Loucy (cell line): ENCODE measurements at regions not wholly inside any gene's neighbourhood (a gene's known extent, or its start where the extent isn't known, plus 50 kb on each side); places are given as distances from the start of the nearest gene placed in this dataset.

Experiments
- H2AFZ ChIP-seq: fragments of 200-600 bp; sonication (generic); 2 replicates; pipeline ENCODE4 v1.6.0; 2016; ENCODE audit warnings: antibody characterized with exemption, mild to moderate bottlenecking, low read length, moderate library complexity
- H3F3A ChIP-seq: fragments of 200-600 bp; 2 replicates; pipeline ENCODE4 v1.6.0; 2016; ENCODE audit warnings: antibody characterized with exemption, low read depth, mild to moderate bottlenecking
- H3K27me3 ChIP-seq: fragments of 200-600 bp; sonication (generic); 2 replicates; pipeline ENCODE4 v1.6.1; 2014; ENCODE audit warnings: low read length, mild to moderate bottlenecking; ENCODE audit not compliant: insufficient read depth, poor library complexity, severe bottlenecking
- H3K36me3 ChIP-seq: fragments of 200-600 bp; sonication (generic); 2 replicates; pipeline ENCODE4 v1.6.1; 2016; ENCODE audit warnings: low read length; ENCODE audit not compliant: insufficient read depth
- H3K4me1 ChIP-seq: fragments of 200-600 bp; sonication (generic); 2 replicates; pipeline ENCODE4 v1.5.1; 2014; ENCODE audit warnings: low read length, mild to moderate bottlenecking; ENCODE audit not compliant: insufficient read depth, poor library complexity, severe bottlenecking
- H3K4me2 ChIP-seq: fragments of 200-600 bp; sonication (generic); 2 replicates; pipeline ENCODE4 v1.6.0; 2014; ENCODE audit warnings: antibody characterized with exemption, low read length, low read depth, mild to moderate bottlenecking; ENCODE audit not compliant: poor library complexity, severe bottlenecking
- H3K4me3 ChIP-seq: fragments of 200-600 bp; sonication (generic); 2 replicates; pipeline ENCODE4 v1.5.1; 2014; ENCODE audit warnings: low read length, mild to moderate bottlenecking, mixed read lengths; ENCODE audit not compliant: poor library complexity, severe bottlenecking
- H3K79me2 ChIP-seq: fragments of 200-600 bp; sonication (generic); 2 replicates; pipeline ENCODE4 v1.6.1; 2014; ENCODE audit warnings: low read length; ENCODE audit not compliant: insufficient read depth
- H3K9ac ChIP-seq: fragments of 200-600 bp; sonication (generic); 2 replicates; pipeline ENCODE4 v1.6.0; 2014; ENCODE audit warnings: mild to moderate bottlenecking, low read depth, low read length, moderate library complexity; ENCODE audit not compliant: poor library complexity, severe bottlenecking
- H3K9me2 ChIP-seq: fragments of 200-600 bp; sonication (generic); replicated peaks from 2 replicates; pipeline ENCODE4 v1.6.1; 2016; ENCODE audit warnings: low read depth, low read length, mixed read lengths
- H3K9me3 ChIP-seq: fragments of 200-600 bp; sonication (generic); 2 replicates; pipeline ENCODE4 v1.6.1; 2014; ENCODE audit warnings: mild to moderate bottlenecking, antibody characterized with exemption, low read length, low read depth; ENCODE audit not compliant: insufficient read depth
- H4K20me1 ChIP-seq: fragments of 200-600 bp; sonication (generic); 2 replicates; pipeline ENCODE4 v1.6.0; 2014; ENCODE audit warnings: antibody characterized with exemption, low read length, mild to moderate bottlenecking; ENCODE audit not compliant: insufficient read depth, poor library complexity, severe bottlenecking
- EZH2phosphoT487 ChIP-seq: fragments of 200-600 bp; IDR thresholded peaks from 2 replicates; pipeline ENCODE4 v1.6.1; 2018; ENCODE audit warnings: antibody characterized with exemption, mild to moderate bottlenecking, moderate library complexity, borderline replicate concordance
- TF ChIP-seq, protein P1 (sequence below): fragments of 200-600 bp; sonication (generic); conservative IDR thresholded peaks from 2 replicates; pipeline ENCODE4 v1.5.1; 2014; ENCODE audit warnings: mild to moderate bottlenecking, antibody characterized with exemption, low read length

DNA sequence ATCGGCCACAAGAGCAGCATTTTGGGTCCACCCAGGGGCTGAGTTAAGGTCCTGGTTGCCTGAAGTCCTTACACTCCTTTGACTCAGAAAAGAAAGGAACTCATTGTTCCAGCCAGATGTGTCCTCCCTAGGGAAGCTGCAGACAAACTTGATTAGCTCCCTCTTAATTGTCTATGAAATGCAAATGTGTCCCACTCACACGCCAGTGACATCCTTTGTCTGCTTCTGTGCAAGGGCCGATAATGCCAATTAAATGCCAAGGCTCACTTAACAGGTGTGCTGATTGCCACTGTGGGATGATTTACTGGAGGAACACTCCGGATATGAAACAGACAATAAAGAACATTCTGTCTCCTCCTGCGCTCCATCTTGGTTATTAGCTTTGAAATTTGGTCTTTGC lies 332.9 kb upstream of the CPEB2 start:
- no peaks in the 10 kb centered on the region for H3K79me2 ChIP-seq
- H3K4me2 ChIP-seq: no peak overlapping the region
- no peaks in the 10 kb centered on the region for H3K9me2 ChIP-seq
- H3K4me3 ChIP-seq: no peak overlapping the region
- no peaks in the 10 kb centered on the region for H3F3A ChIP-seq
- no peaks in the 10 kb centered on the region for H3K9me3 ChIP-seq
- H3K4me1 ChIP-seq: no peaks in the 10 kb centered on the region
- H3K9ac ChIP-seq: no peak overlapping the region
- no peak for TF ChIP-seq EZH2phosphoT487
- TF ChIP-seq, protein P1, sequence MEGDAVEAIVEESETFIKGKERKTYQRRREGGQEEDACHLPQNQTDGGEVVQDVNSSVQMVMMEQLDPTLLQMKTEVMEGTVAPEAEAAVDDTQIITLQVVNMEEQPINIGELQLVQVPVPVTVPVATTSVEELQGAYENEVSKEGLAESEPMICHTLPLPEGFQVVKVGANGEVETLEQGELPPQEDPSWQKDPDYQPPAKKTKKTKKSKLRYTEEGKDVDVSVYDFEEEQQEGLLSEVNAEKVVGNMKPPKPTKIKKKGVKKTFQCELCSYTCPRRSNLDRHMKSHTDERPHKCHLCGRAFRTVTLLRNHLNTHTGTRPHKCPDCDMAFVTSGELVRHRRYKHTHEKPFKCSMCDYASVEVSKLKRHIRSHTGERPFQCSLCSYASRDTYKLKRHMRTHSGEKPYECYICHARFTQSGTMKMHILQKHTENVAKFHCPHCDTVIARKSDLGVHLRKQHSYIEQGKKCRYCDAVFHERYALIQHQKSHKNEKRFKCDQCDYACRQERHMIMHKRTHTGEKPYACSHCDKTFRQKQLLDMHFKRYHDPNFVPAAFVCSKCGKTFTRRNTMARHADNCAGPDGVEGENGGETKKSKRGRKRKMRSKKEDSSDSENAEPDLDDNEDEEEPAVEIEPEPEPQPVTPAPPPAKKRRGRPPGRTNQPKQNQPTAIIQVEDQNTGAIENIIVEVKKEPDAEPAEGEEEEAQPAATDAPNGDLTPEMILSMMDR: no peak
- H2AFZ ChIP-seq: no peak overlapping the region
- H3K27me3 ChIP-seq: no peaks in the 10 kb centered on the region
- no peaks in the 10 kb centered on the region for H4K20me1 ChIP-seq
- H3K36me3 ChIP-seq: no peaks in the 10 kb centered on the region

DNA sequence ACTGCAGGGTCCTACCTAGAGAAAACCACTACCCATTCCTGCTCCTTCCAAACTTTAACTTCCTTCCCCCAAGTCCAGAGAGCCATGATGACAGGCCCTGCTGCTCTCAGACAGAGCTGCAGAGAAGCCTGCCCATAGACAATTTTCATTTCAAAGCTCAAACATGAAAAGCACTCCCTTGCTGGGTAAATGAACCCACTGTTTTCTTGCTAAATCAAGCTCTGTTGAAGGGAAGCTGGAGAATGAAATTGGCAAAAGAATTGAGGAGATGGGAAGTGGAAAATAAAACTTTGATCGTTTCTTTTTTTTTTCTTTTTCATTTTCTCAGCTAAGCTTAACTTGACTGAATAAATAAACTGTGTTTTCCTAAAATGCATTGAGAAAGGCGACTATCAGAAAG lies 331.1 kb upstream of the CPEB2 start:
- Histone ChIP-seq H3K4me3 (no peak overlapping the region), H3K27me3 (no peaks in the 10 kb centered on the region), H3F3A (no peaks in the 10 kb centered on the region), H3K36me3 (no peaks in the 10 kb centered on the region), H3K79me2 (no peaks in the 10 kb centered on the region), H3K9ac (no peak overlapping the region), H2AFZ (no peak overlapping the region), H3K9me3 (no peaks in the 10 kb centered on the region), H3K9me2 (no peaks in the 10 kb centered on the region), H4K20me1 (no peaks in the 10 kb centered on the region), H3K4me2 (no peak overlapping the region), H3K4me1 (no peaks in the 10 kb centered on the region)
- no peak for TF ChIP-seq EZH2phosphoT487
- TF ChIP-seq, protein P1: no peak

DNA sequence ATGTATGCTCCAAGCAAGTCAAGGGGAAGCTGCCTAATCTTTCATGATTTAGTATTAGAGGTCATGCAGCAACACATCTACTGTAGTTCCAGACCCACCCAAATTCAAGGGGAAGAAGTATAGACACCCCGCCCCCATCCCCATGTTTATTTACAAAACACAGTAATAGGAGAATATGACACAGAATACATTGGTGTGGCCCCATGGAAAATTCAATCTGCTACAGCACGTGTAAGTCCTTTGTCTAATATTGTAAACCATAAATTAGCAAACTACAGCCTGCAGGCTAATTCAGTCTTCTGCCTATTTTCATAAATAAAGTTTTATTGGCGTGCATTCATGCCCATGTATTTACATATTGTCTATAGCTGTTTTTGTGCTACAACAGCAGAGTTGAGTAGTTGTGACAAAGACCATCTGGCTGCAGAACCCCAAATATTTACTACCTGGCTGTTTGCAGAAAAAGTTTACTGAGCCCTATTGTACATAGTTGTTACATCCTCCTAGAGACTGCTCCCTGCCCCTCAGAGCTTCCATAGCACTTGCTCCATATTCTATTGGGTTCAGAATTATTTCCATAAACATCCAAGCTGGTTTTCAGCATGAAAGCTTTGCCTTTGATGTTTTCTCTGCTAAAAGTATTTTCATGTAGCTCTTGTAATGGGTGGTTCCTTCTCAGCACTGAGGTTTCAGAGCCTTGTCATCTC lies 326.8 kb upstream of the CPEB2 start:
- H3K9me3 ChIP-seq: no peaks in the 10 kb centered on the region
- H3F3A ChIP-seq: no peaks in the 10 kb centered on the region
- H3K9me2 ChIP-seq: no peaks in the 10 kb centered on the region
- no peak overlapping the region for H2AFZ ChIP-seq
- H3K36me3 ChIP-seq: no peaks in the 10 kb centered on the region
- no peak overlapping the region for H3K4me3 ChIP-seq
- H3K4me2 ChIP-seq: no peak overlapping the region
- H3K4me1 ChIP-seq: no peaks in the 10 kb centered on the region
- no peaks in the 10 kb centered on the region for H3K79me2 ChIP-seq
- H3K27me3 ChIP-seq: no peaks in the 10 kb centered on the region
- H3K9ac ChIP-seq: no peak overlapping the region
- TF ChIP-seq, protein P1: no peak
- no peak for TF ChIP-seq EZH2phosphoT487
- H4K20me1 ChIP-seq: no peaks in the 10 kb centered on the region
